ENCODE measurements at regions not wholly inside any gene's neighbourhood (a gene's known extent, or its start where the extent isn't known, plus 50 kb on each side); places are given as distances from the start of the nearest gene placed in this dataset.

DNA sequence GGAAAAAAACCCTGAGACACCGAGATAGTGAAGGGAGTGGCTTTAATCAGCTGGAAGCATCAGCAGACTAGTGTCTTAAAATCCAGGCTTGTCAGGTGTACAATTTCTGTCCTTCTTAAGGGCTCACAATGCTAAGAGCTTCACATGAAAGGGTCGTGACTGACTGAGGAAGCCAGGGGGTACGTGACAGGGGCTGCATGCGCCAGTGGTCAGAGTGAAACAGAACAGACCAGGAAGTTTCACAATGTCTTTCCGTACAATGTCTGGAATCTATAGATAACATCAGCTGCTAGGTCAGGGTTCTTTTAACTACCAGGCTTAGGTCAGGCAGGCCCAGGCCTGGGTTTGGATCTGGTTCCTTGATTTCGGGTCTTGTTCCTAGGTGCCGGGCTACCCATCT lies 253.0 kb downstream of the CDH10 start:
- no peak overlapping the region for H3K4me3 ChIP-seq (ENCODE audit: low read depth, low read length)
- TF ChIP-seq, protein P1, sequence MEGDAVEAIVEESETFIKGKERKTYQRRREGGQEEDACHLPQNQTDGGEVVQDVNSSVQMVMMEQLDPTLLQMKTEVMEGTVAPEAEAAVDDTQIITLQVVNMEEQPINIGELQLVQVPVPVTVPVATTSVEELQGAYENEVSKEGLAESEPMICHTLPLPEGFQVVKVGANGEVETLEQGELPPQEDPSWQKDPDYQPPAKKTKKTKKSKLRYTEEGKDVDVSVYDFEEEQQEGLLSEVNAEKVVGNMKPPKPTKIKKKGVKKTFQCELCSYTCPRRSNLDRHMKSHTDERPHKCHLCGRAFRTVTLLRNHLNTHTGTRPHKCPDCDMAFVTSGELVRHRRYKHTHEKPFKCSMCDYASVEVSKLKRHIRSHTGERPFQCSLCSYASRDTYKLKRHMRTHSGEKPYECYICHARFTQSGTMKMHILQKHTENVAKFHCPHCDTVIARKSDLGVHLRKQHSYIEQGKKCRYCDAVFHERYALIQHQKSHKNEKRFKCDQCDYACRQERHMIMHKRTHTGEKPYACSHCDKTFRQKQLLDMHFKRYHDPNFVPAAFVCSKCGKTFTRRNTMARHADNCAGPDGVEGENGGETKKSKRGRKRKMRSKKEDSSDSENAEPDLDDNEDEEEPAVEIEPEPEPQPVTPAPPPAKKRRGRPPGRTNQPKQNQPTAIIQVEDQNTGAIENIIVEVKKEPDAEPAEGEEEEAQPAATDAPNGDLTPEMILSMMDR (IDR thresholded peaks at IDR 0.05; ENCODE audit: low read depth, low read length, missing control alignments): no peak
- DNase-seq (ENCODE audit: low read depth): no peak

DNA sequence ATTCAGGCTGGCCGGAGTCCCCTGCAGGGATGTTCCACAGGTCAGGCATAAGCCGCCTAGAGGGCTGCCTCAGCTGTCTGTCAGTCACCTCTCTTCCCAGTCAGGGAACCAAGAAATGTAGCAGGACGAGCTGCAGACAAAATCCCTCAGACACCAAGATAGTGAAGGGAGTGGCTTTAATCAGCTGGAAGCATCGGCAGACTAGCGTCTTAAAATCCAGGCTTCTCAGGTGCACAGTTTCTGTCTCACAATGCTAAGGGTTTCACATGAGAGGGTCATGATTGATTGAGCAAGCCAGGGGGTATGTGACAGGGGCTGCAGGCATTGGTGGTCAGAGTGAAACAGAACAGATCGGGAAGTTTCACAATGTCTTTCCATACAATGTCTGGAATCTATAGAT lies 247.2 kb downstream of the CDH10 start:
- TF ChIP-seq, protein P1 (IDR thresholded peaks at IDR 0.05; ENCODE audit: low read depth, low read length, missing control alignments): no peak
- no peak overlapping the region for H3K4me3 ChIP-seq (ENCODE audit: low read depth, low read length)
- no peak for DNase-seq (ENCODE audit: low read depth)

DNA sequence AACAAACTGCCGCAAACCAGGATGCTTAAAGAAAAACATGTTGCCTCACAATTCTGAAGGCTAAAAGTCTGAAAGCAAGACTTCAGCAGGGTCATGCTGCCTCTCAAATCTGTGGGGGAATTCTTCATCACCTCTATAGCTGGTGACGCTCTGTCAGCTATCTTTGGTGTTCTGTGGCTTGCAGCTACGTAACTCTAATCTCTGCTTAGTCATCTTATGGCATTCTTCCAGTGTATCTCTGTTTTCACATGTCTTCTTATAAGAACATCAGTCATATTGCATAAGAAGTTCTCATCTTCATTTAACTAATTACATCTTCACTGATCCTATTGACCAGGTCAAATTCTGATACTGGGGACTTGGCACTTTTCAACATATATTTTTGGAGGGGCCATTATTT lies 243.0 kb downstream of the CDH10 start:
- no peak overlapping the region for H3K4me3 ChIP-seq (ENCODE audit: low read depth, low read length)
- DNase-seq (ENCODE audit: low read depth): no peak
- TF ChIP-seq, protein P1 (IDR thresholded peaks at IDR 0.05; ENCODE audit: low read depth, low read length, missing control alignments): no peak

DNA sequence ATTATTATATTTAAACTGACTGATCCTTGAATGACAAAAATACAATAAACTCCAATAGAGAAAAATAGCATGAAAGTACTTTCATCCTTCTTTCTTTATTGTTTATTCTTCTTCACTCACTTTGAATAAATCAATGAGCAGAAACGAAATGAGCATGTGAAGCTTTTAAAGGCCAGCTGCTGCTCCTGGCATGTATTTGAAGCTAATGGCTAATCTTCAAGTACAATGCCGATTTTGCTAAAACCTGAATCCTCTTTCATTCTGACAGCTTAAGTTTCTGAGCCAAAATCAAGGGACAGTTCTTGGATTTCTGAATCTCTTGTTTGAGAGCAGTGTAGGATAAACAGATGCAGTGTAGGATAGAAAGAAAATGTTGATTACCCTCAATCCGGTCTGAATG lies 237.3 kb downstream of the CDH10 start:
- no peak overlapping the region for H3K4me3 ChIP-seq (ENCODE audit: low read depth, low read length)
- DNase-seq (ENCODE audit: low read depth): no peak
- TF ChIP-seq, protein P1 (IDR thresholded peaks at IDR 0.05; ENCODE audit: low read depth, low read length, missing control alignments): no peak

DNA sequence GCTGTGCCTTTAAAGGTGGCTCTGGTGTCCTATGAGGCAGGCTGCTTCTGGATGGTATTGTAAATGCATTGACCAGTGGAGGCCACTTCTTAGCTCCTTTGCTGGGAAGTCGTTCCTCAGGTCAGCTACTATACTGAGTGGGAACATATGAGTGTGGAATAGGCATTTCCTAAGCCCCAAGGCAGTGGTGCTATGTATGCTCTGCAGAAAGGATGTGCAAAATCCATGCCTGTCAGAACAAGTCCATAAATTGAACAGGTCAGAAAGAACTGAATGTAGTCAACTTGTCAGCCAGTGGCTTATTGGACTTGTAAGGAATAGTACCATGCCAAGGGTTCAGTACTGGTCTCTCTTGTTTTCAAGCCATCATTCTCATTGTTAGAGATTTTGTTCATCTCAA lies 216.4 kb downstream of the CDH10 start:
- no peak overlapping the region for H3K4me3 ChIP-seq (ENCODE audit: low read depth, low read length)
- TF ChIP-seq, protein P1 (IDR thresholded peaks at IDR 0.05; ENCODE audit: low read depth, low read length, missing control alignments): no peak
- DNase-seq (ENCODE audit: low read depth): no peak

DNA sequence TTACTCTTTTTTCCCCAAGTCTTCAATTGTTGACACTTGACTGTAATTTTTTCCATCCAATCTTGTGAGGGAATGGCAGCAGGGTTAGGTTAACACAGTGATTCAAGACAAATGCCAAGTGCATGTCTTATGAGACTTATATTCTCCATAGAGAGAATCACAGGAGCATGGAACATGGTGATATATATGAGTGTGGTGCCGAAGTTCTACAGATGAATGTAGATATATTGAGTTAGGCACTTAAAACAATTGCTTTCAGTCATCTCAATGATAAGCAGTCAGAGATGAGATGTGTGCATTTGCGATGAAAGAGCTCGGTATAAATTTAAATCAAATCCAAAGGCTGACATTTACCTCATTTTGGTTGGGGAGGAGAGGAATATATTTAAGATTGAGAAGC lies 211.2 kb downstream of the CDH10 start:
- TF ChIP-seq, protein P1 (IDR thresholded peaks at IDR 0.05; ENCODE audit: low read depth, low read length, missing control alignments): no peak
- DNase-seq (ENCODE audit: low read depth): no peak
- H3K4me3 ChIP-seq (ENCODE audit: low read depth, low read length): no peak overlapping the region

All from GM12864 (cell line).